ENCODE measurements at regions not wholly inside any gene's neighbourhood (a gene's known extent, or its start where the extent isn't known, plus 50 kb on each side); places are given as distances from the start of the nearest gene placed in this dataset.
A peak's percentile ranks its signal among the peaks of the same experiment; 100 is the strongest.

DNA sequence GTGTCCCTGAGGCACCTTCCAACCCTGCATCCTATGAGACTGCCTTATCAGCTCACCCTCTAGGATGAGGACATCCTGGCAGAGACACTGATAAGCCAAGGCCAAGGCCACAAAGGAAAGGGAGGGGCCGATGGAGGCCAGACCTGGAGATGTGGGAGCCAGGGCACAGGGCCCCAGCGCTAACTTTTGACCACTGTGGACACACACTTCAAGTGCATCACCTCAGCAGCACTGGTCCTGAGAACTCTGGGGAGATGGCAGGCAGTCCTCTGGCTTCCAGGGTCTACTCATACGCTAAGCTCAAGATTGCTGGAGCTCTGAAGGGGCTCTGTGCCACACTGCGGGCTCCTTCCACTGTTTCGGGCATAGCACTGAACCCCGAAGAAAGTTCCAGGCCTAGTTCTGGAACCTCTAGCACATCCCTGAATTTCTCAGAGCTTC, 100.2 kb upstream of the ID2 start:
- H3K4ac ChIP-seq (ENCODE audit: low read depth, low read length) = no peak overlapping the region
- no peaks in the 10 kb centered on the region for H3K9me3 ChIP-seq (ENCODE audit: insufficient read depth, low read depth, low read length)
- H3K14ac ChIP-seq (ENCODE audit: low read length) = no peak overlapping the region
- peaks cover 21 to 34% of the 10 kb centered on the region in 2 experiments for H3K4me1 ChIP-seq (ENCODE audit: control insufficient read depth in 1 of 2, insufficient read depth in 2 of 2, low read length in 2 of 2)
- H4K12ac ChIP-seq (ENCODE audit: low read depth, low read length) = no peak overlapping the region
- H2AFZ ChIP-seq (ENCODE audit: insufficient read depth, low read length, poor library complexity) = peak overlapping the region; percentile 32
- H3K27ac ChIP-seq (ENCODE audit: low read depth, low read length) = no peak overlapping the region
- H3K4me3 ChIP-seq (ENCODE audit: low read depth, low read length) = no peak overlapping the region
- no peak overlapping the region for H3K18ac ChIP-seq (ENCODE audit: low read length)
- H4K91ac ChIP-seq (ENCODE audit: low read depth, low read length) = peak overlapping the region; percentile 45
- H3K27me3 ChIP-seq (ENCODE audit: insufficient read depth, low read length) = no peaks in the 10 kb centered on the region
- H2BK120ac ChIP-seq (ENCODE audit: insufficient read depth, low read length, poor library complexity) = peak overlapping the region; percentile 16
- H3K9ac ChIP-seq (ENCODE audit: low read length) = no peak overlapping the region
- H3K36me3 ChIP-seq (ENCODE audit: control insufficient read depth in 1 of 2, insufficient read depth in 2 of 2, low read length in 2 of 2) = no peaks in the 10 kb centered on the region
- no peaks in the 10 kb centered on the region for H3K79me2 ChIP-seq (ENCODE audit: control insufficient read depth, insufficient read depth, low read length, poor library complexity)
- no CpG with 5 or more reads among the region's 6 CpGs for WGBS (ENCODE audit: extremely low coverage, insufficient coverage, insufficient read length)
- no peak overlapping the region for H3K23ac ChIP-seq (ENCODE audit: low read length)
- peaks cover 31% of the 10 kb centered on the region for H3K79me1 ChIP-seq (ENCODE audit: low read length)
- H2AK5ac ChIP-seq (ENCODE audit: low read length) = peak overlapping the region; percentile 37
- no peak overlapping the region for H2BK5ac ChIP-seq (ENCODE audit: low read depth, low read length, poor library complexity)
- H3K4me2 ChIP-seq (ENCODE audit: low read length) = no peak overlapping the region
- DNase-seq = no peak
- peak overlapping the region; percentile 41 for H2BK12ac ChIP-seq (ENCODE audit: low read length)
- H4K8ac ChIP-seq (ENCODE audit: low read depth, low read length) = no peak overlapping the region

DNA sequence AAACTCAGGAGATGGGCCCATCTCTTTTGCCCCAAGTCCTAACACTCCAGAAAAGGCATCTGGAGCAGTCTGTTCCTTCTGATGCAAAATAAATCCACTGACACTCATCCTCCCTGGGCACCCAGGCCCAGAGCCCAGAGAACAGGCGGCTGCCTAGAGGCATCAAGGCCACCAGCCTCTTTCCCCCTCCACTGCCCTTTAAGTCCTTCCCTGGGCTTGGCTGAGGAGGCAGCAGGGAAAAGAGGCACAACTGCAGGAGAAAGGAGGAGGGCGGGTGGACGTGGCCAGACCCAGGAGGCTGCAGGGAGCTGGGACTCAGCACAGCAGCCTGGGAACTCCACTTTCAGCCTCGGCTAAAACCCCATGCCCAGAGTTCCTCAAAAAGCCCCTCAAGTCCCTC, 99.7 kb upstream of the ID2 start:
- Histone ChIP-seq H3K27ac (ENCODE audit: low read depth, low read length) (no peak overlapping the region), H2BK120ac (ENCODE audit: insufficient read depth, low read length, poor library complexity) (peak overlapping the region; percentile 87), H4K12ac (ENCODE audit: low read depth, low read length) (no peak overlapping the region), H3K36me3 (ENCODE audit: control insufficient read depth in 1 of 2, insufficient read depth in 2 of 2, low read length in 2 of 2) (no peaks in the 10 kb centered on the region), H3K9ac (ENCODE audit: low read length) (no peak overlapping the region), H3K4ac (ENCODE audit: low read depth, low read length) (peak overlapping the region; percentile 8), H4K91ac (ENCODE audit: low read depth, low read length) (peak overlapping the region; percentile 75), H3K14ac (ENCODE audit: low read length) (peak overlapping the region; percentile 30), H3K4me2 (ENCODE audit: low read length) (no peak overlapping the region), H2AFZ (ENCODE audit: insufficient read depth, low read length, poor library complexity) (no peak overlapping the region), H2BK5ac (ENCODE audit: low read depth, low read length, poor library complexity) (no peak overlapping the region), H3K79me1 (ENCODE audit: low read length) (peaks cover 30% of the 10 kb centered on the region), H2BK12ac (ENCODE audit: low read length) (peak overlapping the region; percentile 41), H3K79me2 (ENCODE audit: control insufficient read depth, insufficient read depth, low read length, poor library complexity) (no peaks in the 10 kb centered on the region), H4K8ac (ENCODE audit: low read depth, low read length) (no peak overlapping the region), H3K9me3 (ENCODE audit: insufficient read depth, low read depth, low read length) (no peaks in the 10 kb centered on the region), H3K23ac (ENCODE audit: low read length) (no peak overlapping the region), H3K4me3 (ENCODE audit: low read depth, low read length) (no peak overlapping the region), H3K27me3 (ENCODE audit: insufficient read depth, low read length) (no peaks in the 10 kb centered on the region), H2AK5ac (ENCODE audit: low read length) (peak overlapping the region; percentile 71), H3K4me1 (ENCODE audit: control insufficient read depth in 1 of 2, insufficient read depth in 2 of 2, low read length in 2 of 2) (peaks cover 21 to 34% of the 10 kb centered on the region in 2 experiments), H3K18ac (ENCODE audit: low read length) (no peak overlapping the region)
- no CpG with 5 or more reads among the region's 4 CpGs for WGBS (ENCODE audit: extremely low coverage, insufficient coverage, insufficient read length)
- DNase-seq = no peak

DNA sequence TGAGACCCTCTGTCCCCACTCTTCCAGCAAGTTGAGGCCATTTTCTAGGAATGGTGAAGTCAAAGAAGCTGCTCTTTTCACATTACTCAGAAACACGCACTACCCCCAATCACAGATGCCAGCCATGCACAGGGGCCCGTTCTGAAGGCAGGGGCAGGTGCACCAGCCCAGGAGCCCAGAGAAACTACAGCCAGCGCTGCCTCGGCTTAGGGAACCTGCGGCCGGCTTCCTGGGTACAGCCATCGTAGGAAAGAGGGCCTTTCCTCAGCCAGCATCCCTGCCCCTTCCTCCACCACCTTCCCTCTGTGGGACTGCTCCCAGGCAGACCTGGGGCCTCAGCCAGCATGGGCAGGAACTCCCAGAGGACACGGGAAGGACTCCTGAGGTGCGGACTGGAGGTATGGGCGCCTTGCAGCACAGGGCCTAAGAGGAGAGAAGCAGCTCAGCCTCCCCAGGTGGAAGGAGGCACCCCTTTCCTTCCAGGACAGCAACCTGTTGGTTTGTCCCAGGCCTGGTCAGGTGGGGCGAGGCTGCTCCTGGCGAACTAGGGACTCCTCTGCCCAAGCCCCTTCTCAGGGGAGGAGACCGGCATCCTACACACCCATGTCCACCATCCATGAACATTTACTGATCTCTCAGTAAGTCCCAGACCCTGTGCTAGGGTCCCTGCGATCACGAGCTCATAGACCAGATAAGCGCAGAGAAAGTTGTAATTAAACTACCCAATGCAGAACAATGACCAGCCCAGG, 99.0 kb upstream of the ID2 start:
- DNase-seq = no peak

DNA sequence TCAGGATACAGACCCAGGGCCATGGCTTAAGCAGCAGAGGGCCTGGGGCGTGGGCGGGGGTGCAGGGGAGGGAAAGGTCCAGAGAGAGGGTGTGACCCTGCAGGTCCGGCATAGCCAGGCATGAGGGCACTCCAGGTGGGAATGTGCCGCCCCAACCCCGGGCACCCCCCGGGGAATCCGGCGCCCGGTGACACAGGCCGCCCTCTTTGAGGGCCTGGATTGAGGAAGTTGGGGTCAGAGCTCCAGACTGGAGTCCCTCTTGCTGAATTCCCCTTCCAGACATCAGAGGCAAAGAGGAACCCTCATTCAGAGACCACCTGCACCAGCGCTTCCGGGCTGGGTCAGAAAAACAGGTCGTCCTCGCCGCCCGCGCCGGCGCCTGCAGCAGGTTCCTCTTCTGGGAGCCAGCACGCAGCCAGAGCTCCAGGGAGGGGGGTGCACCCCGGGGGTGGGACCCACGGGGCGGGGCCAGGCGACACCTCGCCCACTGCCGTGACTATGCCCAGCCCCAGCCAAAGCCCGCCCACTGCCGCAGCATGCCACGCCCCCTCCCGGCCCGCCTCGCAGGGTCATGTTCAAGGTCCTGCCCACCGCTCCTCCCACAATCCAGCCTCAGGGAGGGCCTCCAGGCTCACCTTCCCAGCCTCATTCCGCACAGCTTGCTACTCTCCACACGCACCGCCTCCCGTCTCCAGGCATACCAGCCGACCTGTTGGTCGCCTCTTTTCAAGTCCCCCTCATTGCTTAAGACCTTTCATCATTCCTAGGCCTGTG, 98.3 kb upstream of the ID2 start:
- peaks cover 21 to 32% of the 10 kb centered on the region in 2 experiments for H3K4me1 ChIP-seq (ENCODE audit: control insufficient read depth in 1 of 2, insufficient read depth in 2 of 2, low read length in 2 of 2)
- peaks cover 31% of the 10 kb centered on the region for H3K79me1 ChIP-seq (ENCODE audit: low read length)
- peak overlapping the region; percentile 56 for H3K4me2 ChIP-seq (ENCODE audit: low read length)
- H3K18ac ChIP-seq (ENCODE audit: low read length) = no peak overlapping the region
- no peaks in the 10 kb centered on the region for H3K9me3 ChIP-seq (ENCODE audit: insufficient read depth, low read depth, low read length)
- H2BK12ac ChIP-seq (ENCODE audit: low read length) = no peak overlapping the region
- no peak overlapping the region for H3K23ac ChIP-seq (ENCODE audit: low read length)
- DNase-seq = peak; percentile 97
- no peak overlapping the region for H3K4ac ChIP-seq (ENCODE audit: low read depth, low read length)
- H3K9ac ChIP-seq (ENCODE audit: low read length) = no peak overlapping the region
- H4K91ac ChIP-seq (ENCODE audit: low read depth, low read length) = peak overlapping the region; percentile 75
- H2AFZ ChIP-seq (ENCODE audit: insufficient read depth, low read length, poor library complexity) = no peak overlapping the region
- H3K27ac ChIP-seq (ENCODE audit: low read depth, low read length) = peak overlapping the region; percentile 13
- H3K27me3 ChIP-seq (ENCODE audit: insufficient read depth, low read length) = no peaks in the 10 kb centered on the region
- peak overlapping the region; percentile 4 for H2BK120ac ChIP-seq (ENCODE audit: insufficient read depth, low read length, poor library complexity)
- no peak overlapping the region for H3K14ac ChIP-seq (ENCODE audit: low read length)
- peak overlapping the region; percentile 12 for H4K8ac ChIP-seq (ENCODE audit: low read depth, low read length)
- no peak overlapping the region for H4K12ac ChIP-seq (ENCODE audit: low read depth, low read length)
- WGBS (ENCODE audit: extremely low coverage, insufficient coverage, insufficient read length) = no CpG with 5 or more reads among the region's 39 CpGs
- H2BK5ac ChIP-seq (ENCODE audit: low read depth, low read length, poor library complexity) = peak overlapping the region; percentile 6
- no peak overlapping the region for H3K4me3 ChIP-seq (ENCODE audit: low read depth, low read length)
- H3K36me3 ChIP-seq (ENCODE audit: control insufficient read depth in 1 of 2, insufficient read depth in 2 of 2, low read length in 2 of 2) = no peaks in the 10 kb centered on the region
- no peaks in the 10 kb centered on the region for H3K79me2 ChIP-seq (ENCODE audit: control insufficient read depth, insufficient read depth, low read length, poor library complexity)
- no peak overlapping the region for H2AK5ac ChIP-seq (ENCODE audit: low read length)

More for the DNA sequence above, 99.0 kb upstream of the ID2 start:
- Histone ChIP-seq H4K12ac (ENCODE audit: low read depth, low read length) (peak overlapping the region; percentile 12), H3K79me2 (ENCODE audit: control insufficient read depth, insufficient read depth, low read length, poor library complexity) (no peaks in the 10 kb centered on the region), H3K4ac (ENCODE audit: low read depth, low read length) (peak overlapping the region; percentile 35), H3K4me2 (ENCODE audit: low read length) (no peak overlapping the region), H4K91ac (ENCODE audit: low read depth, low read length) (peak overlapping the region; percentile 75), H2AK5ac (ENCODE audit: low read length) (peak overlapping the region; percentile 51), H3K4me1 (ENCODE audit: control insufficient read depth in 1 of 2, insufficient read depth in 2 of 2, low read length in 2 of 2) (peaks cover 21 to 34% of the 10 kb centered on the region in 2 experiments), H2AFZ (ENCODE audit: insufficient read depth, low read length, poor library complexity) (peak overlapping the region; percentile 19), H2BK12ac (ENCODE audit: low read length) (peak overlapping the region; percentile 80), H3K27me3 (ENCODE audit: insufficient read depth, low read length) (no peaks in the 10 kb centered on the region), H3K79me1 (ENCODE audit: low read length) (peaks cover 29% of the 10 kb centered on the region), H3K4me3 (ENCODE audit: low read depth, low read length) (no peak overlapping the region), H3K14ac (ENCODE audit: low read length) (peak overlapping the region; percentile 28), H3K9ac (ENCODE audit: low read length) (no peak overlapping the region), H3K36me3 (ENCODE audit: control insufficient read depth in 1 of 2, insufficient read depth in 2 of 2, low read length in 2 of 2) (no peaks in the 10 kb centered on the region), H4K8ac (ENCODE audit: low read depth, low read length) (peak overlapping the region; percentile 24), H2BK120ac (ENCODE audit: insufficient read depth, low read length, poor library complexity) (peak overlapping the region; percentile 87), H2BK5ac (ENCODE audit: low read depth, low read length, poor library complexity) (peak overlapping the region; percentile 43), H3K18ac (ENCODE audit: low read length) (no peak overlapping the region), H3K27ac (ENCODE audit: low read depth, low read length) (no peak overlapping the region), H3K23ac (ENCODE audit: low read length) (no peak overlapping the region), H3K9me3 (ENCODE audit: insufficient read depth, low read depth, low read length) (no peaks in the 10 kb centered on the region)
- no CpG with 5 or more reads among the region's 16 CpGs for WGBS (ENCODE audit: extremely low coverage, insufficient coverage, insufficient read length)

Measured in trophoblast cell (in vitro differentiated cells and primary cell).